NCI-H345 (cell line): ENCODE measurements at regions not wholly inside any gene's neighbourhood (a gene's known extent, or its start where the extent isn't known, plus 50 kb on each side); places are given as distances from the start of the nearest gene placed in this dataset.
"Not testable (repeated sequence)": the region's sequence is repeated elsewhere in the genome, so short reads cannot be mapped to it uniquely, and the experiment has no call there.

Experiments used
- DNase-seq: peaks from one replicate; lab custom pipeline; 2025; lab: John Stamatoyannopoulos, UW

GRCh38 chr6:14875481-14876063 is 370.3 kb upstream of the JARID2 start:
- DNase-seq = no peak

GRCh38 chr6:14876778-14877613 is 368.9 kb upstream of the JARID2 start:
- DNase-seq = no peak

GRCh38 chr6:14877758-14878157 is 368.1 kb upstream of the JARID2 start:
- no peak for DNase-seq

- no peak for DNase-seq
Observed at GRCh38 chr6:14880052-14880451, 365.8 kb upstream of the JARID2 start.

GRCh38 chr6:14880677-14881076 is 365.2 kb upstream of the JARID2 start:
- no peak for DNase-seq

- no peak for DNase-seq
Observed at GRCh38 chr6:14881398-14881797, 364.5 kb upstream of the JARID2 start.

- DNase-seq = no peak
Observed at GRCh38 chr6:14882394-14883026, 363.4 kb upstream of the JARID2 start.

GRCh38 chr6:14883921-14884320 is 361.9 kb upstream of the JARID2 start:
- DNase-seq = no peak

GRCh38 chr6:14885498-14885897 is 360.4 kb upstream of the JARID2 start:
- no peak for DNase-seq

- DNase-seq = no peak
Observed at GRCh38 chr6:14887181-14887580, 358.7 kb upstream of the JARID2 start.

GRCh38 chr6:14887986-14888574 is 357.8 kb upstream of the JARID2 start:
- no peak for DNase-seq

- DNase-seq = no peak
Observed at GRCh38 chr6:14888575-14889000, 357.3 kb upstream of the JARID2 start.

GRCh38 chr6:14889188-14889587 is 356.7 kb upstream of the JARID2 start:
- DNase-seq = no peak

- DNase-seq = no peak
Observed at GRCh38 chr6:14889611-14890593, 356.0 kb upstream of the JARID2 start.

GRCh38 chr6:14891820-14892375 is 354.0 kb upstream of the JARID2 start:
- DNase-seq = not testable (repeated sequence)

GRCh38 chr6:14894105-14894504 is 351.8 kb upstream of the JARID2 start:
- DNase-seq = no peak

GRCh38 chr6:14896475-14896874 is 349.4 kb upstream of the JARID2 start:
- no peak for DNase-seq

GRCh38 chr6:14897831-14898230 is 348.0 kb upstream of the JARID2 start:
- no peak for DNase-seq

GRCh38 chr6:14899441-14899840 is 346.4 kb upstream of the JARID2 start:
- DNase-seq = not testable (repeated sequence)

GRCh38 chr6:14900919-14901318 is 344.9 kb upstream of the JARID2 start:
- no peak for DNase-seq
